PC-9 (cell line): ENCODE measurements at regions not wholly inside any gene's neighbourhood (a gene's known extent, or its start where the extent isn't known, plus 50 kb on each side); places are given as distances from the start of the nearest gene placed in this dataset.
"Not testable (repeated sequence)": the region's sequence is repeated elsewhere in the genome, so short reads cannot be mapped to it uniquely, and the experiment has no call there.

Experiments used
- BruUV-seq: library from RNA; stranded (reverse); fragments of 400-500 nt; replicated peaks from 2 replicates; lab custom pipeline; 2021; lab: Mats Ljungman, UMichigan
- CTCF ChIA-PET: fragments of 300-600 bp; sonication (Branson Sonifier 250); formaldehyde crosslinking; loops from one replicate; lab custom pipeline; 2022; ENCODE audit warnings: antibody characterized with exemption; lab: Charles Lee
- POLR2A ChIA-PET: fragments of 300-600 bp; sonication (Branson Sonifier 250); formaldehyde crosslinking; loops from one replicate; lab custom pipeline; 2022; ENCODE audit warnings: antibody characterized with exemption; ENCODE audit not compliant: unreplicated experiment; lab: Charles Lee
- DNase-seq, 2 experiments: peaks; one replicate each; pipeline versions ENCODE4 v3.0.0 to v3.0.0-alpha.2; 2015 to 2022; ENCODE audit warnings: mixed read lengths in 1 of 2
- H2AFZ ChIP-seq: fragments of 200-600 bp; sonication (generic); 2 replicates; pipeline ENCODE4 v1.8.1; 2017; ENCODE audit warnings: antibody characterized with exemption
- H3F3A ChIP-seq: fragments of 200-600 bp; sonication (generic); 2 replicates; pipeline ENCODE4 v1.8.1; 2017; ENCODE audit warnings: antibody characterized with exemption, mild to moderate bottlenecking, low read depth; ENCODE audit not compliant: insufficient read depth
- H3K27ac ChIP-seq: fragments of 200-600 bp; sonication (generic); 2 replicates; pipeline ENCODE4 v1.6.1; 2016; ENCODE audit warnings: mixed run types
- H3K27me3 ChIP-seq: fragments of 200-600 bp; sonication (generic); 2 replicates; pipeline ENCODE4 v1.6.1; 2016; ENCODE audit warnings: low read depth, mixed run types; ENCODE audit not compliant: insufficient read depth
- H3K36me3 ChIP-seq: fragments of 200-600 bp; sonication (generic); 2 replicates; pipeline ENCODE4 v1.6.1; 2016; ENCODE audit warnings: low read depth, mixed run types
- H3K4me1 ChIP-seq: fragments of 200-600 bp; sonication (generic); replicated peaks from 2 replicates; pipeline ENCODE4 v1.6.1; 2016; ENCODE audit warnings: mixed run types; ENCODE audit not compliant: insufficient read depth
- H3K4me2 ChIP-seq: fragments of 200-600 bp; sonication (generic); 2 replicates; pipeline ENCODE4 v1.6.1; 2017; ENCODE audit warnings: mixed run types
- H3K4me3 ChIP-seq: fragments of 200-600 bp; sonication (generic); 2 replicates; pipeline ENCODE4 v1.6.1; 2016; ENCODE audit warnings: mixed run types
- H3K79me2 ChIP-seq: fragments of 200-600 bp; sonication (generic); 2 replicates; pipeline ENCODE4 v1.6.1; 2017; ENCODE audit warnings: low read depth, mixed run types
- H3K9me2 ChIP-seq: fragments of 200-600 bp; sonication (generic); 2 replicates; pipeline ENCODE4 v1.8.1; 2017; ENCODE audit warnings: mild to moderate bottlenecking; ENCODE audit not compliant: insufficient read depth
- H3K9me3 ChIP-seq: fragments of 200-600 bp; sonication (generic); 2 replicates; pipeline ENCODE4 v1.8.1; 2016; ENCODE audit warnings: low read depth; ENCODE audit not compliant: insufficient read depth
- H4K20me1 ChIP-seq: fragments of 200-600 bp; sonication (generic); 2 replicates; pipeline ENCODE4 v1.8.1; 2017; ENCODE audit not compliant: insufficient read depth
- CTCF ChIP-seq: fragments of 200-600 bp; sonication (generic); conservative IDR thresholded peaks from 2 replicates; pipeline ENCODE4 v1.6.1; 2017; ENCODE audit warnings: mixed run types, antibody characterized with exemption, mild to moderate bottlenecking, moderate library complexity
- EZH2 ChIP-seq: fragments of 200-600 bp; sonication (generic); IDR thresholded peaks from 2 replicates; pipeline ENCODE4 v1.8.0; 2017; ENCODE audit warnings: antibody characterized with exemption, low read depth
- intact Hi-C: fragments of 100-400 bp; cut with micrococcal nuclease; formaldehyde crosslinking; loops from one replicate; pipeline ENCODE4 v1.10.0; 2022; ENCODE audit not compliant: unreplicated experiment

DNA sequence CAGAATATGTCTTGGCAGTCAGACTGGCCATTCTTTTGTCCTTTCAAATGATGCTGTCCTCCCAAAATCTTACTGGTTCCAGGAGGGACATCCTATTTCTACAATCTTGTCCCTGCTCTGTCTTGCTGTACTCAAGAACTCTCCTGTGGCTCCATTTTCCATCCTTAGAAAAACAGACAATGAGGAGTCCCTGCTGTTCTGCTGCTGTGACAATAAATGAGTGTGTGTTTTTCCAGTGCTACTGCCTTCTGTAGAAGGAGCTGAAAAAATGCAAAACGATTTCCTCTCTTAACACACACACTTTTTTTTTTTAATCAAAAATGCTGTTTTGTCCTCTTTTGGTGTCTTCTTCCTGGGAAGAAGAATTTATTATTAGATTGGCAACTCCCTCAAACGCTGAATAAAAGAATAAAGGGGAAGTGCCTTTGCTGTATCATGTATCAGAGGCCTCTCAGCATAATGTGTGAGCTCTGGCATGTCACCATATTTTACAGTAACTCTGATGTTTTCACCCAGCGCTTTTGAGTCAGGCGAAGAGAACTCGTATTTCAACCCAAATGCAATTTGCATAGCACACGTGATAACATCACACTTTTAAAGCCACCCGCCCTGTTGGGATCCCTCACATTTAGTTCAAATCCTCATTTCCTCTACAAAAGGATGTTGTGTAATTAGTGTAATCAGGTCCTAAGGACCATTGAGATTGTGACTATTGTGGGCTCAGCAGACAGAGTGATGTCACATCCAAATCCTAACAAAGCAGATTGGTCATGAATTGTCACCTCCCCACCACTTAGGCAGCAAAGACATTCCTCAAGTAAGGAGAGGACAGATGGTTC lies 496.0 kb upstream of the LARGE1 start:
- Histone ChIP-seq H3K79me2 (no peaks in the 10 kb centered on the region), H2AFZ (no peak overlapping the region), H3K4me1 (no peaks in the 10 kb centered on the region), H3F3A (no peaks in the 10 kb centered on the region), H3K4me3 (no peak overlapping the region), H4K20me1 (no peaks in the 10 kb centered on the region), H3K9me2 (no peaks in the 10 kb centered on the region), H3K36me3 (no peaks in the 10 kb centered on the region), H3K27me3 (no peaks in the 10 kb centered on the region), H3K4me2 (no peak overlapping the region), H3K27ac (no peak overlapping the region), H3K9me3 (no peaks in the 10 kb centered on the region)
- no TSS peak for BruUV-seq
- DNase-seq = no peak
- no peak for TF ChIP-seq CTCF
- TF ChIP-seq EZH2 = no peak
- intact Hi-C loops = loop anchor here (10.0 kb wide), 1 partner anchor 1709 kb away; no protein-coding TSS in a partner anchor
- ChIA-PET CTCF (no interaction called here), POLR2A (no interaction called here)

- H3K27ac ChIP-seq, H2AFZ ChIP-seq, H3K79me2 ChIP-seq, H3K9me2 ChIP-seq, H3K4me2 ChIP-seq, H3K4me3 ChIP-seq, POLR2A ChIA-PET, H3F3A ChIP-seq, CTCF ChIA-PET, DNase-seq, intact Hi-C loops, H3K4me1 ChIP-seq, H4K20me1 ChIP-seq, H3K36me3 ChIP-seq, BruUV-seq, H3K27me3 ChIP-seq, H3K9me3 ChIP-seq: not testable (repeated sequence)
Observed at GRCh38 chr22:34422948-34423347, 502.7 kb upstream of the LARGE1 start.

GRCh38 chr22:34427436-34427835 lies 507.2 kb upstream of the LARGE1 start:
- Histone ChIP-seq H3K79me2 (no peaks in the 10 kb centered on the region), H3K27ac (no peak overlapping the region), H3K4me2 (no peak overlapping the region), H3K36me3 (no peaks in the 10 kb centered on the region), H3K9me2 (no peaks in the 10 kb centered on the region), H3K27me3 (0 out of 2 replicates have a peak, but pooled peaks cover 9% of the 10 kb centered on the region), H2AFZ (no peak overlapping the region), H3K4me3 (no peak overlapping the region), H3K4me1 (no peaks in the 10 kb centered on the region), H3F3A (no peaks in the 10 kb centered on the region), H3K9me3 (no peaks in the 10 kb centered on the region), H4K20me1 (0 out of 2 replicates have a peak, but pooled peaks cover 6% of the 10 kb centered on the region)
- no peak for TF ChIP-seq EZH2
- TF ChIP-seq CTCF = no peak
- DNase-seq = no peak
- no TSS peak for BruUV-seq
- ChIA-PET CTCF (no interaction called here), POLR2A (no interaction called here)
- intact Hi-C loops = no loop called here
